Activated T-cell treated with anti-CD3 and anti-CD28 coated beads for 48 hours (primary cell): ENCODE measurements at regions not wholly inside any gene's neighbourhood (a gene's known extent, or its start where the extent isn't known, plus 50 kb on each side); places are given as distances from the start of the nearest gene placed in this dataset.
"Not testable (repeated sequence)": the region's sequence is repeated elsewhere in the genome, so short reads cannot be mapped to it uniquely, and the experiment has no call there.

Experiments
- DNase-seq: peaks from one replicate; pipeline ENCODE4 v3.0.0-alpha.2; 2020; ENCODE audit warnings: low read depth

DNA sequence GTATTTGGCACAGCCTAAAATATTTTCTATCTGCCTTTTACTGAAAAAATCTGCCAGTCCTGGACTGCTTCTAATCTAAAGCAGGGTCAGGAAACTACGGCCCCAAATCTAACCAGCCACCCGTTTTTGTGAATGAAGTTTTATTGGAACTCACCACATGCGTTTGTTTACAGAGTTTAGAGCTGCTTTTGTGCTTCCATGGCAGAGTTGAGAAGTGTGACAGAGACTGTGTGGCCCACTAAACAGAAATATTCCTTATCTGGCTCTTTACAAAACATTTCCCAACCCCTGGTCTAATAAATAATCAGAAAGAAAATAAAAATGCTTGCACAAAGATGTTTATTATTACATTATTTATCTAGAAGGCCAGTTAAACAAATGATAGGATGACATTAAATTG lies 110.2 kb downstream of the COPRS start:
- no peak for DNase-seq

DNA sequence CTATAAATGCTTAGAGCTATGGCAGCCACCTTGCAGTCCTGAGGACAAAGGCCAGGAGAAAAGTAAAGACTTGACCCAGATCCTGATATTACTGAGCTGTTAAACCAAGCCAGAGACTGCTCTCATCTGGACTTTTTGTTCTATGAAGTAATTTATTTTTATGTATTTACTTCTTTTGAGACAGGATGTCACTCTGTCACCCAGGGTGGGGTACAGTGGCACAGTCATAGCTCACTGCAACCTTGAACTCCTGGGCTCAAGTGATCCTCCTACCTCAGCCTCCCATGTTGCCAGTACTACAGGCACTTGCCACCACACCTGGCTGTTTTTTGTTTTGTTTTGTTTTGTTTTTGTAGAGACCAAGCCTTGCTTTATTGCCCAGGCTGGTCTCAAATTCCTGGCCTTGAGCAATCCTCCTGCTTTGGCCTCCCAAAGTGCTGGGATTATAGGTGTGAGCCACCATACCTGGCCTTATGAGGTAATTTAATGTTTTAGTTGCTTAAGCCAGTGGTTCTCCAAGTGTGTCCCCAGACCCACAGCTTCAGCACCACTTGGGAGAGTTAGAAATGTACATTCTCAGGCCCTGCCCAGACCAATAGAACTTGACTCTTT lies 112.1 kb downstream of the COPRS start:
- no peak for DNase-seq

DNA sequence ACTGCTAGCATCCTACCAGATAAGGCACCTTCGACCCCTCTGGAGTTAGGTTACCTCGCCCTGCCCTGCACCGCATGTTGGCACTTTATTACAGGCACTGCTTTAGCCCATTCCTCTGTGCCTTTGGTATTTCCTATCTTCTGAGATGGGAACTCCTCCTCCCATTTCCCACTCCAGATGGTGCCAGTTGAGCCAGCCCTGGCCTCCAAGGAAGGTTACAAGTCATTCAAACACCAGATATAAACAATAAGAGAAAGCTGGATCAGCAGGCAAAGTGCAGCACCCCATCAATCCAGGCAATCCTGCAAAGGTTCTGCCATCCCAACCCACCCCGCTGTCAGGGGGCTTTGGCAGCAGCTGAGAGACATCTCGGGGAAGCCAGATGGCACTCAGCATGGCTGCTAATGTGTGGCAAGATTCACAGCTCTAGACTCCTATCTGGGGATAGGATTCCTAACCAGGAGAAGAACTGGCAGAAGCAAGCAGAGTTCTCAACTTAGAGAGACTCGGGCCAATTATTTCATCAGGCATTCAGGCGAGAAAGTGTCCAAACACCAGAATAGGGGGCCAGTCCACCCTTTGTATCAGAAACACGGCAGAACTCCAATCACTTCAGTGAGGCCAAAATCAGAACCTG lies 113.0 kb downstream of the COPRS start:
- DNase-seq = no peak

DNA sequence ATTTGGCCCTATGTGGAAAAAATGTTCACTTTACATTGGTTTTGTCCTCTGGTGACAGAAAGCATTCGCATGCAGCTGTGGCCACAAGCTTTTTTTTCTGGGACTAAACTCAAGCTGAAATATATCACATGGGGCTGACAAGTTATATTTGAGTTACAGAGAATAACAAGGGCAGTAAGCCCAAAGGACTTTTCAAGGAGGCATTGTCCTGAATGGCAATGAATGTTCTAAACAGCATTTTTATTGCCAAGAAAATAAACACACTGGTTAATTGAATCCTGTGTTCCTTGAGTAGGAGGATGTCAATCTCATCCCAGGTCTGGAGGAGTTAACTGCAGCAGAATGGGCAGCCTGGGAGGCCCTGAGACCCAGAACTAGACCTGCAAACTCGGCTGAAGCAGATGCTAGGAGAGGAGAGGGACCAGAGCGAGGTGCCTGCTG lies 114.5 kb downstream of the COPRS start:
- no peak for DNase-seq

DNA sequence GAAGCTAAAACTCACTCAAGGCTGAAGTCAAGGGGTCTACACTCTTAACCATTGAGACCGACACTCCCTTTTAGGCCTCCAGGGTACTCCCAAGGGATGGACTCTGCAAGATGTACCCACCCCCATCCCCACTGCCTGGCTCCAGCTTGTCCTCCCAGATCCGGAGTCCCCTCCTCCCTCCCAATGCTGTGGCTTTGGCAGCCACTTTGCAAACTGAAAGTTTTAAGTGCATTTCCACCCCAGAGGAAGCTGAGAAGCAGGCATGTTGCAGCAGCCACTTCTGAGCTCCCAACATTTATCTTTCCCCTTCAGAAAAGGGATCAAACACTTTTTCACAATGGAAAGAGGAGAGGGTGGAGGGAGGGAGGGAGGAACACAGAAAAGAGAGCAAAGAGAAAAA lies 115.2 kb downstream of the COPRS start:
- DNase-seq = no peak

DNA sequence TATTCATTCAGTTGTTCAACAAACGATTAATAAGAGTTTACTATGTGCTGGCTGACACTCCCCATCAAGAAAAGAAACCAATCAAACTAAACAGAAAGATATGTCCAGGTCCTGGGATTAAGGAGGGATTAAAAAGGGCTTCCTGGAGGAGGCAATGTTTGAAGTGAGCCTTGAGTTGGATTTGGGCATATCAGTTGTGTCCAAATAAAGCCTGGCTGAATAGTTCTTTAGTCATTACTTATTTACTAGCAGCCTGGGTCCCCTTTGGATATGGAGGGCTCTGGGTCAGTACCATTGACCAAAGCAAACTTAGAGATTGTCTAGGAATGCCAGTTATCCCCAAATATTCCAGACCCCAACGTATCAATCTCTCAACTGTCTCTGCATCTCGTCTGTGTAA lies 117.7 kb downstream of the COPRS start:
- DNase-seq = no peak

DNA sequence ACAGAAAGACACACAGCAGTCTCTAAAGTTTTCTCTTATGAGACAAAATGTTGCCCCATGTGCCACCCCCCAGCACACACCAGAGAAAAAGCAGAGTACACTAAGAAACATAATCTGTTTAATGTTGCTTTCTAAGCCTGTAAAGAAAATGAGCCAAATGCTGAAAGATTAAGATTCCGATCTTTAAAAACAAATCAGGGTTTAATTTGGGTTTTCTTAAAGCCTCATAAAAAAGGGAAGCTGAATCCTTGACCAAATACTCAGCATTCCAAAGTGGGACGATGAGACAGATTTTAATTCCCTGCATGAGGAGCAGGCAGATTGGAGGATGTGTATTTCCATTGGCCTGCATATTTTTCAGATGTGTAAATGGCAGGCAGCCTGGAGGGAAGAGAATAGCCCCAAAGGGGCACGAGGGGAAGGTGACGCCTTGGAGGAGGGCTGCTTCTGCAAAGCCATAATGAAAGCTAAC lies 118.4 kb downstream of the COPRS start:
- DNase-seq = no peak

DNA sequence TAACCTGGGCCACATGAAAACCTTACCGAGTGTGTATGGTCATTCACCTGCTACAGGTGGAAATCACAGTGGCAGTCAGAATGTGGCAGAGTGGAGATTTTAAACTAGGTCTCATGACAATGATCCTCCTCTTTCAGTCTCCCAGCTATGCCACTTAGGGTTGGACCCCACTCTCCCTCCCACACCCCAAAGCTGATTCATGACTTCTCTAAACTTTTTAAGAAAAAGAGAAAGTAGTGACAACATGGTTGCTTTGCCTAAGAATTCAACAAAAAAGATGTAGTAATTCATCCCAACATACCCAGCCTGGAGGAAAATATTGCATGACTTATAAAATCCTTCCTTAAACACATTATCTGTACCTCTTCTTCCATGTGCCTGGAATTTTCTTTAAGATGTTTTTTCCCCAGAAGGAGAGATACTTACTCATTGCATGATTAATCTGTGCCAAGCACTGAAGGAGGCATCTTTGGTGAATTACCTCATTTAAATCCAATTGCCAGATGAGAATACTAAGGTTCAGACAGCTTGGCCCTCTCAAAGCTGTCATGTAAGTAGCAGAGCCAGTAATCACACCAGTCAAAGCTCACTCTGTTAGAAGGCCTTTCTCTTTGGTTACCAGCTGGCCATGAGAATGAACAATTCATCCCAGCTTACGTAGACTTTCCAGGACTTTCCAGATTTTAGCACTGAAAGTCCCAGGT lies 119.9 kb downstream of the COPRS start:
- DNase-seq = no peak

DNA sequence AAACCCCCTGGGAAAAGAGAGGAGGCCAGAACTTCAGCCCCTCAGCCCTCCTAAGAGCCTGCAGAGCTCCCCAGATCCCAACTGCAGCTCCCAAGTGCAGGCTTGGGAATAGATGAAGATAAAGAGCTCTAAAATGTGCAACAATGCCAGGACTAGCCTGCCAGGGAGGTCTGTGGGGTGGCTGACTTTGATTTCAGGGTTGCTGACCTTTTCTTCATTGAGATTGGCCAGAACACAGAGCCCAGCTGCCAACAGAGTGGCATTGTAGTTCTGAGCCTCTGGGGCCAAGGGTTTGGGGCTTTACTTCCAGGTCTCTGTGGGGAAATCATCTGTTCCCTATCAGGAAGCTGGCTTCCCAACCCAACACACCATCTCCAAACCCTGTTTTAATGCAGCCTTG lies 120.6 kb downstream of the COPRS start:
- DNase-seq = no peak

DNA sequence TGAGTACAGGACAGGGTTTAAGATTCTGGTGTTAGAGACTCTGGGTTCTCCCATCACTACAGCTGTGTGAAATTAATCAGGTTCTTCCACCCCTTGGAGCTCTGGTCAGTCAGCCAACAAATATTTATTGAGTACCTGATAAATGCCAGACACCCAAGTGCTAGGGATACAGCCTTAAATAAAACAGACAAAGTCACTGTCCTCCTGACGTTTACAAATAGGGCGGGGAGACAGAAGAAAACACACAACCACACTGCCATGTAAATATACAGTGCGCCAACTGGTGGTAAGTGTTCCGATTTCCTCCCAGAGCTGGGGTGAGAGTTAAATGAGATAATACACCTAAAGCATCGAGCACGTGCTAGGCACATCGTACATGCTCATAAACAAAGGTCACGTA lies 121.0 kb downstream of the COPRS start:
- no peak for DNase-seq

DNA sequence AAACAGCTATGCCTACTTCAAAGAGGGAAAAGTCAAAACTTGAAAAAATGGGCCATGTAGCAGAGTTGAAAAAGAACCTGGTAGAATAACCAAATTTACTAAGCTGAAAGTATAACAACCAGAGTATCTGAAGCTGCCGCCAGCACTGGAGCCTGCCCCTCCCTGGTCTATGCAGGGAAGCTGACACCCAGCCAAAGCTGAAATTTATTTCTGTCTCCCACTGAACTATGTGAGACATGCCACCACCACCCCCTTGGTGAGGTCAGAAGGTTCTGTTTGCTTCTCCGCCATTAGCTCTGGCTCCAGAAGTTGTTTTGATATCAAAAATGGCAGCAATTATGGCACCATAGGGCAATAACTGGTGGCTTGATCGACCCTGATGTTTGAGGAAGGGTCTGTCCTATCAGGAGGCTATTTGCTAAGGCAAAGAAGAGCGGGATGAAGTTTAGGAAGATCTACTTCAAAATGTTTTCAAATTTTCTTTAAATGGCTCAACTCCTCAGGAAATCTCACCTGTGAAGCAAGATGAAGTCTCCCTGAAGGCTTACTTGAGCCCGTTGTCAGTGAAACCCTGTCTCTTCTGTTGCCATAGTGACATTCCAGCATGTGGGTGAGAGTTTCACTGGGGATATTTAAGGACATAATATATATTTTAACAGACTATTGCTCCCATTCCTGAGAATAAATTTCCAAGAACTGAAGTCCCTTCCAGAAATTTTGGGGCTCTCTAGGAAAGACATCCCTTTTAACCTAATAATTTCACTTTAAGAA lies 122.0 kb downstream of the COPRS start:
- no peak for DNase-seq

DNA sequence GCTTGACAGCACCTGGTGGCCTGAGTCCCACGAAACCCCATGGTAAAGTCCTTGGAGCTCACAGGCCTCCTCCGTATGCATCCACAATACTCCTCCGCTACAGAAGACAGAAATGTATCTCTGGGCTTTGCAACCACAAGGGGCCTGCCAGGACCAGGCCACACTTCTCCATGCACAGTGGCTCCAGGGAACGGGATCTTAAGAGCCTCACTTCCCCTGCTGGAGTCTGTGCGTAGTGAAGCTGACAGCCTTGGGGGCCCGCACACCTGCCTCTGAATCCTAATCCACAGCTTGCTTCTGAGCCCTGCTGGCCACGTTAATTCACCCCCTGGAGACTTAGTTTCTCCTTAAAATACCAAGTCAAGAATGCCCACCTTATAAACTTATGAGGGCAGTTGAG lies 125.7 kb downstream of the COPRS start:
- DNase-seq = no peak

DNA sequence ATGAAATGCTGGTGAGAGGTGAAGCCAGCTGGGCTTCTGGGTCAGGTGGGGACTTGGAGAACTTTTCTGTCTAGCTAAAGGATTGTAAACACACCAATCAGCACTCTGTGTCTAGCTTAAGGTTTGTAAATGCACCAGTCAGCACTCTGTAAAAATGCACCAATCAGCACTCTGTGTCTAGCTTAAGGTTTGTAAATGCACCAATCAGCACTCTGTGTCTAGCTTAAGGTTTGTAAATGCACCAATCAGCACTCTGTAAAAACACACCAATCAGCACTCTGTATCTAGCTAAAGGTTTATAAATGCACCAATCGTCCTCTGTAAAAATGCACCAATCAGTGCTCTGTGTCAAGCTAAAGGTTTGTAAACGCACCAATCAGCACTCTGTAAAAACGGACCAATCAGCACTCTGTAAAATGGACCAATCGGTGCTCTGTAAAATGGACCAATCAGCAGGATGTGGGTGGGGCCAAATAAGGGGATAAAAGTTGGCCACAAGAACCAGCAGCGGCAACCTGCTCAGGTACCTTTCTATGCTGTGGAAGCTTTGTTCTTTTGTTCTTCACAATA lies 127.4 kb downstream of the COPRS start:
- not testable (repeated sequence) for DNase-seq

DNA sequence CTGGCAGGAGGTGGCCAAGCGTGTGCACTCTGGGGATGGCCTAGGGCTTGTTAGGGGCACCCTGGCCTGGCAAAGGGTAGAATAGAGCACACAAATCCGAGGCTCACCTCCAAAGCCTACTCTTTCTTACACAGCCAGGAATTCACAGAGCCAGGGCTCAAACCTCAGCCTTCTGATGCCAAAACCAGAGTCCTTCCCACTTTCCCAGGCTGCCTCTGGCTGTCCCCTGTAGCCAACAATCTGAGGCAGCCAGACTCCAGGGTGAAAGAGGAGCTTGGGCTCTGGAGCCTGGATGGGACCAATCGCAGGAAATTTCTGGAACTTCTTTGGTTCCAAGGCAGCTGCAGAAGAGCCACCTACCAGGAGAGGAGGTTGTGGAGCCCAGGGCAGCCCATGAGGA lies 127.9 kb downstream of the COPRS start:
- DNase-seq = no peak

DNA sequence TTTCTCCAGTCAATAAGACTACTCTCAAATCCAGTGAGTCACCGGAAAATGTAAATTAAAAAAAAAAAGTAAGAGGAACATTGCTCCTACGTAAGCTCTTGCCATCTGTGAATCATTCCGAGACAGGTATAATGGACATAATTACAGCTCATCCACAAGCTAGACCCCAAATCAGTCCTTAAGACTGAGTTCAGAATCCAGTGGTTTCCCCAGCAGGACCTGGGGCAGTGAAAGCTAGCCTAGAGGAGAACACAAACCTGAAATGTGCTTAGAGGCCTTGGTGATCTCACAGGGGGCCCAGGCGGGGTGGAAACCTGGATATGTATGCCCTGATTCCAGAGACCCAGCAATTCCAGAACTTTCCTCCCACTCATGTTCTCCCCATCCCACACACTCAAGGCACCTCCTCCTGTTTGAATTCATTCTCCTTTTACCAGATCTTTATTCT lies 132.0 kb downstream of the COPRS start:
- DNase-seq = no peak

DNA sequence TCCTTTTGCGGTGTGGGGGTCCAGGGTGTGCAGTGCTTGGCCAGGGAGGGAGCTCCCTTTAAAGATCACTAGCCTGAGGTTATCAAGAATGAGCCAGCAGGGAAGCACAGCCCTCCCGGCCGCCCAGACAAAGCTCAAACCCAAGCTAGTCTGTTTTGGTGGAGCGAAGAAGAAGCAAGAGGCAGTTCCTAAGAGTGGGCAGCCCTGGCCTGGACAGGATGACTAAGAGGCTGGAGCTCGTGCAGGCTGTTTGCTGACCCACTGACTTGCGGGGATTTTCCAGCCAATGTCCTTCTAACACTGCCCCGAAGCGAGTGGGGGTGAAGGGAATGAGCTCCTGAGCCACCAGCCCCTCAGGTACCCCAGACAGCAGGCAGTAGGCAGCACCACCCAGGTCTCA lies 134.4 kb downstream of the COPRS start:
- DNase-seq = no peak

DNA sequence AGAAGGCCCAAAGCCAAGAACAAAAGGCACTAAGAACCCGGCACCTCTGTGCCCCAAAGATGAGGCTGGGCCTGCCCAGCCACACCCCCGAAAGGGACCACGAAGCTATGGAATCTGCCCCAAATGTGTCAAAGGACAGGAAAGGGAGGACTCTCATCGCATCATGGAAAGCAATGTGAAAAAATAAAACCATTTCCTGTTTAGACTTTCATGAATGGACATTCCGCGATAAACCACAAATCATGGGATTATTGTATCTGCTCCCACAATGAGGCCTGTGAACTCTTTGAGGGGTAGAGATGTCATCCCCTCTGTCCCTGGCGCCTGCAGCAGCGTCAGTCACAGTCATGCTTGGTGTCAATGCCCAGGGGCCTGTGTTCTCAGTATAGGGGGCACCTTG lies 135.0 kb downstream of the COPRS start:
- no peak for DNase-seq

DNA sequence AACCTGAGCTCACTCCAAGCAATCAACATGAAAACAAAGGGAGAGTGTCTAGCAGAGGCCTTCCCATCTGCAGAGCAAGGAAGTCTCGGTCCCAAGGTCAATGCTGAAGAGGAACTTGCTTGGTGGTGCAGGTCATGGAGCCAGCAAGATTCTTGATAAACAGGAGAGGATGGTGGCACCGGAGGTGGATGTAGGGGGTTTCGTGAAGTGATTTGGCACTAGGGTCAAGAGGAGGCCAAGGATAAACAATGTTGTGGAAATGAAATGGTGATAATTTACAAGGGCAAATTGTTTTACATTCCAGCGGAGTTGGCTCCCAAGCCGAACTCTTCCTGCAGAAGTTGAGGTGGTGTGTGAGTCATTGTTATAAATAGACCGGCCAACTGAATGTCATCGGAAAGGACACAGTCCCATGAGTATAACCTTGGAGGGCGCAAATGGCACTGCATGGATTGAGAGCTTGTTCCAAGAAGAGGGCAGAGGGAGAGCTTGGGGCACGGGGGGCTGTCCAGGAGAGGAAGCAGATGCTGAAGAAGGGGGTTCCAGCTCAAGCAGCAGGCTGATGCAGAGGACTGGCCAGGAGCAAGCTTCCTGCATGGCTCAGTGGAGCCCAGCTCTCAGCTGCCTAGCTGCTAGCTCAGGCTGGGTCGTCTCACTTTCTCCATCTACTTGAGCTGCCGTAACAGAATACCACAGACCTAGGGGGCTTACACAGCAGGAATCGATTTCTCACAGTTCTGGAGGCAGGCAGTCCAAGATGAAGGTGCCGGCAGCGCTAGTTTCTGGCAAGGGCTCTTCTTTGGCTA lies 136.6 kb downstream of the COPRS start:
- no peak for DNase-seq

DNA sequence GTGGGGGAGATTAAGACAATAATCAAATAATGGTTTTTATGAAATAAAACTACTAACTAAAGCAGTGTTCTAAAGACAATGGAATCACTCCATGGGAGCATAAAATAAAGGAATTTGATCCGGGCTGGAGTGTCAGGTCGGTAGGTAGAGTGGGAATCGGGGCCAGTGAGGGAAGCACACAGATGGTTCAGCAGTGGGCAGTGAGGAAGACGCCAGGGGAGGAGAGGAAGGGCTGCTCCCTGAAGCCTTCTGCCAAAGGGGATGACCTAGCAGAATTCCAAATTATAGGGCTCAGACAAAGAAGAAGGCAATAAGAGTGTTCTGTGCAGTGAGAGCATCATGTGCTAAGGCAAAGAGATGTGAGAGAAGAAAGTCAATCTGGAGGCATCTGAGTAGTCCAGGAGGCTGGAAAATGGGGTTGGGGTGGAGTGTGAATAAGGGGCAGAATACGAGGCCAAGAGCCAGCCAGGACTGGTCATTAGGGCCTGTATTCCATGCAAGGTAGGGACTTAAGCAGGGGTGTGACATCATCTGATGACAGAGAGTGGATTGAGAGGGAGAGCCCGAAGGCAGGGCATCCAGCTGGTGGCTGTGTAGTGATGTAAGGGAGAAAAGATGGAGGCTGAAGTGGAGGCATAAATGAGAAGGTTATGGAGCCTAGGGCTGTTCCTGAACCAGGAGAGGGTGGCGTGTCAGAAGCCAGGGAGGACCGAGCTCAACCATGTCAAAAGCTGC lies 137.6 kb downstream of the COPRS start:
- DNase-seq = no peak

DNA sequence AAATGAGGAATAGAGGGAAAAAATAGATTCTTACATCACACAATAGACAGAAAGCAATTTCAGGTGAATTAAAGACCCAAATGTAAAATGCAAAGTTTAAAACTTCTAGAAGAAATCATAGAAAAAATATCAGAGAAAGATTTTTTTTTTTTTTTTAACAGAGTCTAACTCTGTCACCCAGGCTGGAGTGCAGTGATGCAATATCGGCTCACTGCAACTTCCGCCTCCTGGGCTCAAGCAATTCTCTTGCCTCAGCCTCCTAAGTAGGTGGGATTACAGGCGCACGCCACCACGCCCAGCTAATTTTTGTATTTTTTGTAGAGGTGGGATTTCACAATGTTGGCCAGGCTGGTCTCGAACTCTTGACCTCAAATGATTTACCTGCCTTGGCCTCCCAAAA lies 141.8 kb downstream of the COPRS start:
- DNase-seq = not testable (repeated sequence)

DNA sequence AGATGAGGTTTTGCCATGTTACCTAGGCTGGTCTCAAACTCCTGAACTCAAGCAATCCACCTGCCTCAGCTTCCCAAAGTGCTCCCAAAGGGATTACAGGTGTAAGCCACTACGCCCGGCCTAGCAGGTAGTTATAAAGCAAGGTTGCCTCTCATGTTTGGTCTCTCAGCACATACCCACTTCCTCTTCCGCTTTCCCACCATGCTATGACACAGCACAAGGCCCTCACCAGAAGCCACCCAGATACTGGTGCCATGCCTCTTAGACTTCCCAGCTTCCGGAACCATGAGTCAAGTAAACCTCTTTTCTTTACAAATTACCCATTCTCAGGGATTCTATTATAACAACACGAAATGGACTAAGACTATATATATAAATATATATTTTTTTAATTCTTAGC lies 143.6 kb downstream of the COPRS start:
- DNase-seq = no peak
